Panc1 (cell line): ENCODE measurements at regions not wholly inside any gene's neighbourhood (a gene's known extent, or its start where the extent isn't known, plus 50 kb on each side); places are given as distances from the start of the nearest gene placed in this dataset.

Experiments
- POLR2AphosphoS5 ChIP-seq: IDR thresholded peaks from 2 replicates; pipeline ENCODE4 v1.6.1; 2012; ENCODE audit warnings: mild to moderate bottlenecking, low read depth, low read length, moderate library complexity
- TF ChIP-seq, protein P1 (sequence below): fragments of 450-650 bp; IDR thresholded peaks from 2 replicates; pipeline ENCODE4 v1.5.1; 2017; ENCODE audit warnings: mild to moderate bottlenecking

DNA sequence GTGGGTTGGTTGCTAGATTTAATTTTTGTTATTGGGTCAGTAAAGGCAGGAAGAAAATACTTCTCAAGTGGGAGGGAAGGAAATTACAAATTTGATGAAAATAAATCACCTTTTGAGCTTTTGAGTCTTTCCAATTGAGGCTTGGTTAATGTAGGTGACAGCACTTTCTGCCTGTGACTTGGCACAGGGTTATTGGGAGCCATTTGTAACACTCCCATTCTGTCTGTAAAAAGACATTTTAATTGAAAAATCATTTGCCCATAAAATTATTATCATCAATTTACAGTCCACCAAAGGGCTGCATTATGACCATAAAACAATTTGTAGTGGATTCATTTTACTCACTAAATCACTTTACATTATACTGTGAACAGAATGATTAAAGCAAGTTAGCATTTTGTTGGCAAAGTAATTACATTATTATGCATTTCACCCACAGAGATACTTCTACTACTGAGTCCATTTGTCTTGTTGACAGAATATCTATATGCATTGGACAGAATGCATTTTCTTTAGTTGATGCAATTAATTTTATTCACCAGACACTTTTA, 974.6 kb downstream of the UQCRFS1 start:
- no peak for TF ChIP-seq POLR2AphosphoS5
- TF ChIP-seq, protein P1, sequence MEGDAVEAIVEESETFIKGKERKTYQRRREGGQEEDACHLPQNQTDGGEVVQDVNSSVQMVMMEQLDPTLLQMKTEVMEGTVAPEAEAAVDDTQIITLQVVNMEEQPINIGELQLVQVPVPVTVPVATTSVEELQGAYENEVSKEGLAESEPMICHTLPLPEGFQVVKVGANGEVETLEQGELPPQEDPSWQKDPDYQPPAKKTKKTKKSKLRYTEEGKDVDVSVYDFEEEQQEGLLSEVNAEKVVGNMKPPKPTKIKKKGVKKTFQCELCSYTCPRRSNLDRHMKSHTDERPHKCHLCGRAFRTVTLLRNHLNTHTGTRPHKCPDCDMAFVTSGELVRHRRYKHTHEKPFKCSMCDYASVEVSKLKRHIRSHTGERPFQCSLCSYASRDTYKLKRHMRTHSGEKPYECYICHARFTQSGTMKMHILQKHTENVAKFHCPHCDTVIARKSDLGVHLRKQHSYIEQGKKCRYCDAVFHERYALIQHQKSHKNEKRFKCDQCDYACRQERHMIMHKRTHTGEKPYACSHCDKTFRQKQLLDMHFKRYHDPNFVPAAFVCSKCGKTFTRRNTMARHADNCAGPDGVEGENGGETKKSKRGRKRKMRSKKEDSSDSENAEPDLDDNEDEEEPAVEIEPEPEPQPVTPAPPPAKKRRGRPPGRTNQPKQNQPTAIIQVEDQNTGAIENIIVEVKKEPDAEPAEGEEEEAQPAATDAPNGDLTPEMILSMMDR = no peak
